Fibroblast of lung (primary cell): ENCODE measurements at regions not wholly inside any gene's neighbourhood (a gene's known extent, or its start where the extent isn't known, plus 50 kb on each side); places are given as distances from the start of the nearest gene placed in this dataset.
A peak's percentile ranks its signal among the peaks of the same experiment; 100 is the strongest.

ENCODE experiments used
- DNase-seq, 2 donors: peaks; one replicate each; pipeline versions ENCODE4 v3.0.0 to v3.0.0-alpha.2; 2010; ENCODE audit warnings: low read depth in 2 of 2
- H2AFZ ChIP-seq: 2 replicates; pipeline ENCODE4 v1.5.1; 2012; ENCODE audit warnings: low read length, control low read depth, inconsistent platforms
- H3K27ac ChIP-seq: 2 replicates; pipeline ENCODE4 v1.5.1; 2011; ENCODE audit warnings: low read length, control low read depth; ENCODE audit not compliant: insufficient read depth
- H3K27me3 ChIP-seq: 2 replicates; pipeline ENCODE4 v1.5.1; 2011; ENCODE audit warnings: mild to moderate bottlenecking, low read length; ENCODE audit not compliant: control insufficient read depth, insufficient read depth
- H3K36me3 ChIP-seq: 2 replicates; pipeline ENCODE4 v1.5.1; 2011; ENCODE audit warnings: low read length; ENCODE audit not compliant: control insufficient read depth, insufficient read depth
- H3K4me1 ChIP-seq: 2 replicates; pipeline ENCODE4 v1.5.1; 2011; ENCODE audit warnings: low read length; ENCODE audit not compliant: control insufficient read depth, insufficient read depth; ENCODE audit errors: extremely low read depth
- H3K4me2 ChIP-seq: 2 replicates; pipeline ENCODE4 v1.5.1; 2011; ENCODE audit warnings: low read length, control low read depth; ENCODE audit not compliant: insufficient read depth; ENCODE audit errors: extremely low read depth
- H3K4me3 ChIP-seq, 4 experiments: fragments of 200-600 bp in 1 of 4; sonication (generic) in 1 of 4; replicated peaks in 1 of 4; 2 replicates each; pipeline ENCODE4 v1.5.1; 2011 to 2016; ENCODE audit warnings: low read length in 4 of 4, low read depth in 3 of 4, mild to moderate bottlenecking in 3 of 4, control low read depth in 2 of 4, inconsistent platforms in 1 of 4, mixed read lengths in 1 of 4; ENCODE audit not compliant: insufficient read depth in 1 of 4; ENCODE audit errors: control extremely low read depth in 1 of 4
- H3K79me2 ChIP-seq: 2 replicates; pipeline ENCODE4 v1.5.1; 2012; ENCODE audit warnings: mild to moderate bottlenecking, low read length, inconsistent platforms; ENCODE audit not compliant: control insufficient read depth, insufficient read depth
- H3K9ac ChIP-seq: 2 replicates; pipeline ENCODE4 v1.5.1; 2011; ENCODE audit warnings: mild to moderate bottlenecking, low read length, control low read depth; ENCODE audit not compliant: insufficient read depth
- H3K9me3 ChIP-seq: 2 replicates; pipeline ENCODE4 v1.5.1; 2012; ENCODE audit warnings: low read depth, low read length; ENCODE audit not compliant: control insufficient read depth, insufficient read depth
- H4K20me1 ChIP-seq: 2 replicates; pipeline ENCODE4 v1.5.1; 2011; ENCODE audit warnings: low read length; ENCODE audit not compliant: control insufficient read depth, insufficient read depth; ENCODE audit errors: extremely low read depth
- EZH2 ChIP-seq: IDR thresholded peaks from 2 replicates; pipeline ENCODE4 v1.5.1; 2012; ENCODE audit warnings: low read length, control low read depth, mild to moderate bottlenecking; ENCODE audit errors: missing control alignments
- TF ChIP-seq, protein P1 (sequence below), 2 donors: IDR thresholded peaks in 1 of 2; conservative IDR thresholded peaks in 1 of 2; 1 replicate in 1 of 2; 2 replicates in 1 of 2; pipeline ENCODE4 v1.5.1; 2011 to 2012; ENCODE audit warnings: low read length in 2 of 2, control low read depth in 1 of 2, inconsistent platforms in 1 of 2, low read depth in 1 of 2, mild to moderate bottlenecking in 1 of 2

DNA sequence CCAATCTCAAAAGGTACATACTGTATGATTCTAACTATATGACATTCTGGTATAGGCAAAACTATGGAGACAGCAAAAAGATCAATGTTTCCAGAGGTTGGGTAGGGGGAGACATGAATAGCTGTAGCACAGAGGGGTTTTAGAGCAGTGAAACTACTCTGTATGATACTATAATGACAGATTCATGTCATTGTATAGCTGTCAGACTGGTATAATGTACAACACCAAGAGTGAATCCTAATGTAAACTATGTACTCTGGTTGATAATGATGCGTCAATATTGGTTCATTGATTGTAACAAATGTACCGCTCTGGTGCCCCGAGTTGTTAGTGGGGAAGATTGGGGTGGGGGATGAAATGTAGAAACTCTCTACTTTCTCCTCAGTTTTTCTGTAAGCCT lies 172.4 kb upstream of the SPOPL start:
- TF ChIP-seq EZH2, result no peak
- TF ChIP-seq, protein P1, sequence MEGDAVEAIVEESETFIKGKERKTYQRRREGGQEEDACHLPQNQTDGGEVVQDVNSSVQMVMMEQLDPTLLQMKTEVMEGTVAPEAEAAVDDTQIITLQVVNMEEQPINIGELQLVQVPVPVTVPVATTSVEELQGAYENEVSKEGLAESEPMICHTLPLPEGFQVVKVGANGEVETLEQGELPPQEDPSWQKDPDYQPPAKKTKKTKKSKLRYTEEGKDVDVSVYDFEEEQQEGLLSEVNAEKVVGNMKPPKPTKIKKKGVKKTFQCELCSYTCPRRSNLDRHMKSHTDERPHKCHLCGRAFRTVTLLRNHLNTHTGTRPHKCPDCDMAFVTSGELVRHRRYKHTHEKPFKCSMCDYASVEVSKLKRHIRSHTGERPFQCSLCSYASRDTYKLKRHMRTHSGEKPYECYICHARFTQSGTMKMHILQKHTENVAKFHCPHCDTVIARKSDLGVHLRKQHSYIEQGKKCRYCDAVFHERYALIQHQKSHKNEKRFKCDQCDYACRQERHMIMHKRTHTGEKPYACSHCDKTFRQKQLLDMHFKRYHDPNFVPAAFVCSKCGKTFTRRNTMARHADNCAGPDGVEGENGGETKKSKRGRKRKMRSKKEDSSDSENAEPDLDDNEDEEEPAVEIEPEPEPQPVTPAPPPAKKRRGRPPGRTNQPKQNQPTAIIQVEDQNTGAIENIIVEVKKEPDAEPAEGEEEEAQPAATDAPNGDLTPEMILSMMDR (conservative IDR thresholded peaks at IDR 0.05 in 1 of 2, IDR thresholded peaks at IDR 0.05 in 1 of 2; ENCODE audit: low read depth in 1 of 2, low read length in 2 of 2), result no peak
- H3K4me2 ChIP-seq, result no peak overlapping the region
- no peaks in the 10 kb centered on the region for H3K79me2 ChIP-seq
- H3K27ac ChIP-seq, result no peak overlapping the region
- no peaks in the 10 kb centered on the region for H3K9me3 ChIP-seq
- H3K9ac ChIP-seq, result no peak overlapping the region
- no peak for DNase-seq
- no peaks in the 10 kb centered on the region for H4K20me1 ChIP-seq
- H3K4me1 ChIP-seq, result no peaks in the 10 kb centered on the region
- no peak overlapping the region for H2AFZ ChIP-seq
- no peaks in the 10 kb centered on the region for H3K36me3 ChIP-seq
- H3K4me3 ChIP-seq, result no peak overlapping the region
- H3K27me3 ChIP-seq, result no peaks in the 10 kb centered on the region

- Histone ChIP-seq H4K20me1 (no peaks in the 10 kb centered on the region), H3K9ac (no peak overlapping the region), H3K27me3 (no peaks in the 10 kb centered on the region), H3K27ac (no peak overlapping the region), H3K9me3 (no peaks in the 10 kb centered on the region), H3K36me3 (no peaks in the 10 kb centered on the region), H3K4me2 (no peak overlapping the region), H3K4me1 (no peaks in the 10 kb centered on the region), H3K4me3 (no peak overlapping the region), H3K79me2 (no peaks in the 10 kb centered on the region), H2AFZ (no peak overlapping the region)
- peak in 1 of 2 donors; percentile 2 for DNase-seq
- TF ChIP-seq, protein P1 (conservative IDR thresholded peaks at IDR 0.05 in 1 of 2, IDR thresholded peaks at IDR 0.05 in 1 of 2; ENCODE audit: low read depth in 1 of 2, low read length in 2 of 2), result no peak
- no peak for TF ChIP-seq EZH2
Measured at GRCh38 chr2:138329591-138329990, 172.0 kb upstream of the SPOPL start.

DNA sequence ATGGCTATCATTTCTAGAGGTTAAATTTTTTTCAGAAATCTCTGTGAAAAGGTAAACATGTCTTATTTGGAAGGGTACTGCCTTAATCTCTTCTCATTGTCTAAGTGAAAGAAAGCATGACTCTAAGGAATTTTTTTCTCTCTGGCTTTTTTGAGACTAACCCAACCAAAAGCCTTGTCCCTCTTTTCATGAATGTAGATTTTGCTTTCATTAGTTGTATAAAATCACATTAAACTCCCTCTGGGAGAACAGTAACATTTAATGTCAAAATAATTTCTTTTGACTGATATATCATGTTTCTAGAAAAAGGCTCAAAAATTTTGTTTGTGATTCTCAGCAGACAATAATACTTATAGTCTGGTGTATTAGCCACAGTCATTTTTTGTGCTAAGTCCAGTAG lies 168.4 kb upstream of the SPOPL start:
- no peak overlapping the region for H2AFZ ChIP-seq
- H3K4me1 ChIP-seq, result no peaks in the 10 kb centered on the region
- no peak overlapping the region for H3K4me2 ChIP-seq
- no peaks in the 10 kb centered on the region for H4K20me1 ChIP-seq
- H3K27ac ChIP-seq, result no peak overlapping the region
- H3K4me3 ChIP-seq, result no peak overlapping the region
- no peak overlapping the region for H3K9ac ChIP-seq
- no peaks in the 10 kb centered on the region for H3K79me2 ChIP-seq
- H3K9me3 ChIP-seq, result no peaks in the 10 kb centered on the region
- no peak for DNase-seq
- no peaks in the 10 kb centered on the region for H3K27me3 ChIP-seq
- TF ChIP-seq EZH2, result no peak
- no peaks in the 10 kb centered on the region for H3K36me3 ChIP-seq
